ENCODE measurements at regions not wholly inside any gene's neighbourhood (a gene's known extent, or its start where the extent isn't known, plus 50 kb on each side); places are given as distances from the start of the nearest gene placed in this dataset.

GRCh38 chr15:57883701-57884100 lies 177.2 kb downstream of the POLR2M start:
- TF ChIP-seq CTCF (conservative IDR thresholded peaks at IDR 0.05 in 1 of 2, IDR thresholded peaks at IDR 0.05 in 1 of 2; ENCODE audit: low read depth in 1 of 2, low read length in 2 of 2) (no peak), EZH2 (IDR thresholded peaks at IDR 0.05; ENCODE audit: low read length, missing control alignments) (no peak)
